ENCODE measurements at regions not wholly inside any gene's neighbourhood (a gene's known extent, or its start where the extent isn't known, plus 50 kb on each side); places are given as distances from the start of the nearest gene placed in this dataset.

DNA sequence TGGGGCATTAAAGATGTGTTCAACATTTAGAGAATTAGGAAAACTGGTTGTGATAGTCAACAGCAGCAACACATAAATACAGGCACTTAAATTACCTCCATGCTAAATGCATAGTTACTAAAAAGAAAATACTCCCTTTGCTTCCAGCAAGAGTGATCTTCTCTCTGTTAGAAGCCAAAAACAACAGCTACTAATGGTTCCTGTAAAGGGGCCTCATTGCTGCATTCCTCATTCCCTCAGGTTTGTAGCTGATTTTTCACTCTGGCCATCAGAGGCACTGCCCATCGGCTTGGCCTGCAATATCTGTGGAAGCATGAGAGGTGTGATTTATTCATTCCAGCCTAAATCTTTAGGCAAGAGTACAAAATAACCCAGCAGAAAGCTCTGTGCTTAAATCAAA is 466.0 kb upstream of the ADAMTS16 start:
- H3K27me3 ChIP-seq (replicated peaks; ENCODE audit: insufficient read depth): no peaks in the 10 kb centered on the region
- WGBS: 41% methylated on average over 1 of the region's 1 CpG
- no peak overlapping the region for H3K27ac ChIP-seq
- intact Hi-C loops (cut with DNase I): no loop called here
- no peaks in the 10 kb centered on the region for H3K4me1 ChIP-seq (replicated peaks)
- no peak overlapping the region for H3K4me3 ChIP-seq
- no peak for DNase-seq (ENCODE audit: low spot score)
- H3K36me3 ChIP-seq: no peaks in the 10 kb centered on the region
- no peaks in the 10 kb centered on the region for H3K9me3 ChIP-seq
- TF ChIP-seq POLR2AphosphoS5 (IDR thresholded peaks at IDR 0.05) (no peak), POLR2A (IDR thresholded peaks at IDR 0.05) (no peak)
- TF ChIP-seq, protein P1, sequence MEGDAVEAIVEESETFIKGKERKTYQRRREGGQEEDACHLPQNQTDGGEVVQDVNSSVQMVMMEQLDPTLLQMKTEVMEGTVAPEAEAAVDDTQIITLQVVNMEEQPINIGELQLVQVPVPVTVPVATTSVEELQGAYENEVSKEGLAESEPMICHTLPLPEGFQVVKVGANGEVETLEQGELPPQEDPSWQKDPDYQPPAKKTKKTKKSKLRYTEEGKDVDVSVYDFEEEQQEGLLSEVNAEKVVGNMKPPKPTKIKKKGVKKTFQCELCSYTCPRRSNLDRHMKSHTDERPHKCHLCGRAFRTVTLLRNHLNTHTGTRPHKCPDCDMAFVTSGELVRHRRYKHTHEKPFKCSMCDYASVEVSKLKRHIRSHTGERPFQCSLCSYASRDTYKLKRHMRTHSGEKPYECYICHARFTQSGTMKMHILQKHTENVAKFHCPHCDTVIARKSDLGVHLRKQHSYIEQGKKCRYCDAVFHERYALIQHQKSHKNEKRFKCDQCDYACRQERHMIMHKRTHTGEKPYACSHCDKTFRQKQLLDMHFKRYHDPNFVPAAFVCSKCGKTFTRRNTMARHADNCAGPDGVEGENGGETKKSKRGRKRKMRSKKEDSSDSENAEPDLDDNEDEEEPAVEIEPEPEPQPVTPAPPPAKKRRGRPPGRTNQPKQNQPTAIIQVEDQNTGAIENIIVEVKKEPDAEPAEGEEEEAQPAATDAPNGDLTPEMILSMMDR (IDR thresholded peaks at IDR 0.05): no peak

DNA sequence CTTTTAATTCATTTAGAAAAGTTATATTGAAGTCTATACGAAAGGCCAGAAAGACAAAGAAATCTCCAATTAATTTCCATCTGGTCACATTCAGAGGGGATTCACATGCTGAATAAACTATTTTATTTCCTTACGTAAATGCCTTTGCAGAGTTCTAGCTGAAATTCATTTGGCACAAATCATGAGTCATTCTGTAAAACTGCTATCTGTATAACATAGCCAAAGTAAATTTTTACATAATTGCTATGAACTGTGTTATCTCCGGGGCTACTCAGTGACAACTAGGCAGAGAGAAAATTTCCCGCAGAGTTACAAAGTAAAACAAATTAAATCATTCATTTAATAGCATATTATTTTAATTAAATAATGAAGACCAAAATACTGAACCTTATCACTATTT is 463.2 kb upstream of the ADAMTS16 start:
- H3K27me3 ChIP-seq (replicated peaks; ENCODE audit: insufficient read depth): no peaks in the 10 kb centered on the region
- DNase-seq (ENCODE audit: low spot score): no peak
- no peak for TF ChIP-seq POLR2AphosphoS5 (IDR thresholded peaks at IDR 0.05)
- TF ChIP-seq, protein P1 (IDR thresholded peaks at IDR 0.05): no peak
- no peak for TF ChIP-seq POLR2A (IDR thresholded peaks at IDR 0.05)
- intact Hi-C loops (cut with DNase I): no loop called here
- no peak overlapping the region for H3K4me3 ChIP-seq
- 38% methylated on average over 4 of the region's 4 CpGs for WGBS
- H3K4me1 ChIP-seq (replicated peaks): no peaks in the 10 kb centered on the region
- no peaks in the 10 kb centered on the region for H3K9me3 ChIP-seq
- no peaks in the 10 kb centered on the region for H3K36me3 ChIP-seq
- H3K27ac ChIP-seq: no peak overlapping the region

DNA sequence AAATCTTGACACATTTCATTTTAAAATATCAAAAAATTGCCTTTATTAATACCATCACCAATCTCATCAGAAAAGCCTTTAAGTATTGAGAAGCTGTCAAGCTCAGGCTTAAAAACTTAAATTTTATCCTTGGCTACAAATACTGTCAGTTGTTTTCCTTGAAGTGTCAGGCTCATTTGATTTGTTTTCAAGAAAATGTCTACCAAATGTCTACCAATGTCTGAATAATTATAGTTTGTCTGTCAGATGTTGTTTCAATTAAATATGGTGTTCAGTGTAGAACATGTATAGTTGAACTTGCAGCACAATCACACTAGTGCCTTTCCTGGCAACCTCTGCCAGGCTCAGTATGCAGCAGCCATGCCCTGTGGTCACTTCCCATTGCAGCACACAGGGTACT is 455.2 kb upstream of the ADAMTS16 start:
- no peaks in the 10 kb centered on the region for H3K4me1 ChIP-seq (replicated peaks)
- no peaks in the 10 kb centered on the region for H3K36me3 ChIP-seq
- no peak overlapping the region for H3K4me3 ChIP-seq
- no peaks in the 10 kb centered on the region for H3K9me3 ChIP-seq
- H3K27ac ChIP-seq: no peak overlapping the region
- intact Hi-C loops (cut with DNase I): no loop called here
- H3K27me3 ChIP-seq (replicated peaks; ENCODE audit: insufficient read depth): no peaks in the 10 kb centered on the region
- no peak for DNase-seq (ENCODE audit: low spot score)
- TF ChIP-seq, protein P1 (IDR thresholded peaks at IDR 0.05): no peak
- TF ChIP-seq POLR2A (IDR thresholded peaks at IDR 0.05): no peak
- no peak for TF ChIP-seq POLR2AphosphoS5 (IDR thresholded peaks at IDR 0.05)

DNA sequence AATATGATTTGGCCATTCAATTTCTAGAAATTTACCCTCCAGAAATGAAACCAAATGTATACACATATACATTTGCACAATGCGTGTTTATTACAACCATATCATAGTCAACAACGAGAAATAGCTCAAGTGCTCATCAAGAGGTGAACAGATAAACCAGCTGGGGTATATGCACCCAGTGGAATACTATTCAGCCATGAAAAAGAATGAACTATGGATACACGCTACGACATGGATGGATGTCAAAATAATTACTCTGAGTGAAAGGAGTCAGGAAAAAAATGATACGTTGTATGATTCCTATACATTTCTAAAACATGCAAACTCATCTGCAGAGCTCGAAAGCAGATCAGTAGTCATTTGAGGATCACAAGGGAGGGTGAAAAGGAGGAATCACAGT is 441.5 kb upstream of the ADAMTS16 start:
- no peak for TF ChIP-seq POLR2AphosphoS5 (IDR thresholded peaks at IDR 0.05)
- TF ChIP-seq, protein P1 (IDR thresholded peaks at IDR 0.05): no peak
- no peak for TF ChIP-seq POLR2A (IDR thresholded peaks at IDR 0.05)
- intact Hi-C loops (cut with DNase I): no loop called here
- DNase-seq (ENCODE audit: low spot score): no peak
- no peaks in the 10 kb centered on the region for H3K36me3 ChIP-seq
- H3K27ac ChIP-seq: no peak overlapping the region
- no peak overlapping the region for H3K4me3 ChIP-seq
- no peaks in the 10 kb centered on the region for H3K9me3 ChIP-seq
- WGBS: 96% methylated on average over 6 of the region's 6 CpGs
- H3K27me3 ChIP-seq (replicated peaks; ENCODE audit: insufficient read depth): no peaks in the 10 kb centered on the region
- H3K4me1 ChIP-seq (replicated peaks): no peaks in the 10 kb centered on the region

DNA sequence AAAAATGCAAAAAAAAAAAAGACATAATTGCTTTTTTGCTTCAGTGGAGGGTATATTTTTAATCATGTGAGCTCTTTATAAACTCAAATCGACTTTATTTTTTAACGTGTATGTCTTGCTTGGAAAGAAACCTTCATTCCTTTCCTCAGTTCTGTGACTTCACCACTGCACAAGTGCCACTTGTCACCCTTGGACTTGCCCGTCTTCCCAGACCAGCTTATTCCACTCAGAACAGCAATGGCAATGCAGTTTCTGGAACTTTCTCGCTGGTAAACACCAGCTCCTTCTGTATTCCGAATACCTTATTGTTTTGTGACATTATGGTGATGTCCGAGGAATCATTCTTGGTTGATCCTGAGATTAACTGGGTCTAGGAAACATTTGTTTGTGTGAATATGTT is 440.5 kb upstream of the ADAMTS16 start:
- DNase-seq (ENCODE audit: low spot score): no peak
- 39% methylated on average over 6 of the region's 6 CpGs for WGBS
- Histone ChIP-seq H3K9me3 (no peaks in the 10 kb centered on the region), H3K36me3 (no peaks in the 10 kb centered on the region), H3K27ac (no peak overlapping the region), H3K27me3 (replicated peaks; ENCODE audit: insufficient read depth) (no peaks in the 10 kb centered on the region), H3K4me3 (no peak overlapping the region), H3K4me1 (replicated peaks) (no peaks in the 10 kb centered on the region)
- intact Hi-C loops (cut with DNase I): no loop called here
- TF ChIP-seq POLR2A (IDR thresholded peaks at IDR 0.05): no peak
- no peak for TF ChIP-seq POLR2AphosphoS5 (IDR thresholded peaks at IDR 0.05)
- TF ChIP-seq, protein P1 (IDR thresholded peaks at IDR 0.05): no peak

Data from prostate gland (tissue), 2 donors.